UCSD-AML1 (cell line): ENCODE measurements at regions not wholly inside any gene's neighbourhood (a gene's known extent, or its start where the extent isn't known, plus 50 kb on each side); places are given as distances from the start of the nearest gene placed in this dataset.

Experiments
- DNase-seq: peaks from one replicate; lab custom pipeline; 2025; ENCODE audit not compliant: unreplicated experiment; lab: John Stamatoyannopoulos, UW

DNA sequence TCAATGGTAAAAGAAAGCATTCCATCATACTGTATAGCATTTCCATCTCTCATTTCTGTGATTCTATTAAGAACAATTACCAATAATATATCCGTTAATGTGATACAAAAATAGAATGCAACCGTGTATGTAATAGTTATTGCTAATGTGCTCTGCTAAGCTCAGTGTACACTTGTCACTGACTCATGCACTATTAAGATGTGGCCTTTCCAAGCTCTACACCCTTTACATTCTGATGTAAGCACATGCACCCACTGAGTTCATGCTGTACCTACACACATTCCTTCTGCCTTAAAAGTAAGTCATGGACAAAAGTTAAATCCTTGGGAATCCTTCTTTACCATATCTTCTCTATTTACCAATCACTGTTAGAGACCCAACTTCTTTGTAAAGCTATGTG, 319.1 kb downstream of the ZSWIM6 start:
- no peak for DNase-seq

DNA sequence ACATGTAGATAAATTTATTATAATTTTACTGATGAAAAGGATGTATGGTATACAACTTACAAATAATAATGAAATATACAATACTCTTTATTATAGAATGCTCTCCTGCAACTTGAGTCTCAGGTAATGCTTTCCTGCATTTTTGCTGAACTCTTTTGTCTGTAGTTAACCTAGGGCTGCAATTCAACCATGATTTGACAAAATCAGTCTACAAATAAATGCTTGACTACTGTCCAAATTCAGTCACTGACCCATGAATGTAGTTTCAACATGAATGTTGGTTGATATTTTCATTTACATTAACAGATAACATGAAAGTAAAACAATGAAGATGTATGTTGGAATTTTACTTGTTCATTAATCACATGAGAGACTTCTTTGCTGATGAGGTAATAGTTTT, 320.9 kb downstream of the ZSWIM6 start:
- no peak for DNase-seq

DNA sequence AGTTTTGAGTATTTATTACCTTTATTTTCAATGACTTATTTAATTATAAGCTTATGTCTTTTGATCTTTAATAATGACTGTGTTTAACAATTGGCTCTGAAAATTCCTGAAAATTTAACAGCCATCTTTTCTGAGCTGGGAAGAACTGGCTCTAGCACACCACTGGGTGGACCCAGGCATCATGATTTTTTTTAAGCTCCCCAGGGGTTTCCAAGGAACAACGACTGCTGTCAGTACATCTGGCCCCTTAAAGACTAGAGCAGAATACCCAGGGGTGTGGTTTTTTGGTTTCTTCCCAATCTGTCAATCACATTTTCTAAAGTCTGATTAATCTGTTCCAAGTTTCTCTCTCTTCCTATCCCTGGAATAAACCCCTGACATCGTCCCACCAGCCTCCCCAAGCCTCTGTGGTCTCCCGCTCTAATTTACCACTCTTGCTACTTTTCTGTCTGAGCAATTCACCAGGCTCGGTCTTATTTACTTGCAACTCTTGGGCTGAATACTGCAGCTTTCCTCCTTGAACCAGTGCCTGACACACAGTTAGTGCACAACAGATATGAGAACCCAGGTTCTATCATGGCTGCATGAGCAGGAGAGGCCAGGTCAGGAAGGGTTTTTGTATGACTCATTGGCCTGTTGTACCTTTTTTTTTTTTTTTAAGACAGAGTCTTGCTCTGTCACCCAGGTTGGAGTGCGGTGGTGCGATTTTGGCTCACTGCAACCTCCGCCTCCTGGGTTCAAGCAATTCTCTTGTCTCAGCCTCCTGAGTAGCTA, 321.9 kb downstream of the ZSWIM6 start:
- DNase-seq, result no peak

DNA sequence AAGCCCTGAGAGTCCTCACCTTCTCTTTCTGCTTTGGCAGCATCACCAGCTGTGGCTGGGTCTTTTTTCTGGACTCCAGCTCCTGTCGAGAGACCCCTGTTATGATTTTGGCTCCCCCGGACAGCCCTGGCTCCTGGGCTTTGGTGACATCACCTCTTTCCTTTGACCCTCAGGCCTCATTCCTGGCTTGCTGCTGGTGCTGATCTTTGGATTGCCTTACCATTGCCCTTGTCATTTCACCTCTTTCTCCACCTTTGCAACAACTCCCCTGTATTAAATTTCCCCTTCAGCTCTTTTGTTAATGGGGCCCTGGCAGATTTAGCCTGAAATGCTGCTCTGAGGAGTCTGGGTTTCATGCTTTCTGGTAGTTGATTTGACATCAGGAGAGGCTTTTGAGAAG, 322.8 kb downstream of the ZSWIM6 start:
- no peak for DNase-seq

DNA sequence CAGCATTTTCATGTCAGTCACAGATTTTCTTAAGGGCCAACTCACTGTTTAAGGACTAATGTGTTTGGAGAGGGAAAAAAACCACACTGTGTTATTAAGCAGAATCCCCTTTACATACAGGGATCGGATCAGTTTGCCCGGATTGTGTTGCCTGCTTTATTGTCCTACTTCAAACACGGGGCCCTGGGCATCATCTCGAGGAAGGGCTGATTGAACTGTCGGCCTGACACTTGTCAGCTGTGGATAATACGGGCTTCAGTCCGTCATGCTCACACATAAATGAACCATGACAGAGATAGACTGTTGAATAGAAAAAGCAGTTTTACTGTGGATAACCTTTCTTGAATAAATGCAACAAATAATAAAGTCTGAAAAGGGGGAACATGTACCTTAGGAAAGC, 325.0 kb downstream of the ZSWIM6 start:
- DNase-seq, result no peak

DNA sequence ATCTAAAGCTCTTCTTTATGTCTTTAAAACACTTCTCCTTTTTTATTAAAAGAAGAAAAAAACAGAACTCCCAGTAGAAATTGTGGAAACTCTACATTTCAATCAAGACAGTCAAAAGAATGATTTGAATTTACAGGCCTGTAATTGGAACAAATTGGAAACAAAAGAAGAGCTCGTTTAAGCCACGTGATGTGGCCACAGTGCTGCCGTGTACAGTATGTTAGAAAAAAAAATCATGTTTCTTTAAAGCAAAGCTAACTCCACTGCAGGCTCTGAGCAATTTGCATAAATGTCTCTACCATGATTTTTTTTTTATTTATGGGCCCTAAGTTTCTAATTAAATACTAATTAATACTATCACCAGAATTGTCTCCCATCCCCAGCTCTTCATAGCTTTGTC, 325.6 kb downstream of the ZSWIM6 start:
- DNase-seq, result no peak

DNA sequence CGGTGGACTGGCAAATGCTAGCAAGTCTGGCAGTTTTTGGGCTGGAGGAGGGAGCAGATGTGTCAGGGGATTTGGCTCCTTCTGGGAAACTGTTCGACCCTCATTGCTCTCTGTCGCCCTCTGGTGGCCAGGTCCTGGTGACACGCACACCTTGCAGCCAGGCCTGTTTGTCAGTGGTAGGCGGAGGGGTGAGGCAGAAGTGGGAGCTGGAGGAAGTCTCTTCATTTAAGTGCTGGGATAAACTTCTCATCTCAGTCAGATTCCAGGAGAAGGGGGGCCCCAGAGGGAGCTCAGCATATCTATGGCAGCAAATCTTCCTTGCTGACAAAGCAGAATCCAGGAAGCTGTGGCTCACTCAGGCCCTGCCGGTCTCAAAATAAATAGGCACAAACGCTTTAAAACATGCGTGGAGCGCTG, 326.5 kb downstream of the ZSWIM6 start:
- peak; percentile 76 for DNase-seq

DNA sequence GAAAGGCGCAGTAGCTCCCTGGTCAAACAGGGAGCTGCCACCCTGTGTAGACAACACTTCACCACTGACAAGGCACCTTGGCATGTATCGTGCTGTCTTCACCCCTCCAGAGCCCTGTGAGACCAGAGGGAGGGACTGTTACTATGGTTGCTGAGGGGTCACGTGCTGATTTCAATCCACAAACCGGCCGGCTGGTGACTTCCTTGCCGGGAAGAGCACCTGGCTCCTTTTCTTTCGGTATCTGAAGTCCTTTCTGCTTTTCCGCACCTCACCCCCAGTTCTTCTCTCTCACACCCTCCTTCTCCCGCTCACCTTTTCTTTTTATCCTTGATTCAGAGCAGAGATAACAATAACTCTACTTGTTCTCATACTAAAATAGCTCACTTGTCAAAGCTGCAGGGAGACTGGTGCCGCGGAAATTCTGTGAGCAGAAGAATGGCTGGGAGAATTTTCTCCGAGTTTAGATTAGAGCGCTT, 327.2 kb downstream of the ZSWIM6 start:
- no peak for DNase-seq

DNA sequence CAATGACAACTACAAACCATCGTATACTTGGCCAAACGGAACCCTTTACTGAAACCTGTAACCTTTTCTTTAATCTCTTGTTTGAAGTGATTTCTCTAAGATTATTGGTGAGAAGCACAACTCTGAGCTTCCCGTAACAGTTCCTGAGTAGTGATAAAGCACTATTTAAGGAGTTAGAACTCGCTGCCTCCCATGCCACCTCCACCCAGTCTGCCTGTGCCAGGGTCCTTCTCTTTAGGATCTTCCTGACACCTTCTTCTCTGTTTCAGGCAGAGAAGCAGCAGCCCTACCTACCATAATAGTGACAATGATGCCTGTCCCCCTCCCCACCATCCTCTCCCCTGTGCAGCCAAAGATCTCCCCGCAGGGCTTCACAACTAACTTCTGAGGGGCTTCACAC, 330.6 kb downstream of the ZSWIM6 start:
- no peak for DNase-seq

DNA sequence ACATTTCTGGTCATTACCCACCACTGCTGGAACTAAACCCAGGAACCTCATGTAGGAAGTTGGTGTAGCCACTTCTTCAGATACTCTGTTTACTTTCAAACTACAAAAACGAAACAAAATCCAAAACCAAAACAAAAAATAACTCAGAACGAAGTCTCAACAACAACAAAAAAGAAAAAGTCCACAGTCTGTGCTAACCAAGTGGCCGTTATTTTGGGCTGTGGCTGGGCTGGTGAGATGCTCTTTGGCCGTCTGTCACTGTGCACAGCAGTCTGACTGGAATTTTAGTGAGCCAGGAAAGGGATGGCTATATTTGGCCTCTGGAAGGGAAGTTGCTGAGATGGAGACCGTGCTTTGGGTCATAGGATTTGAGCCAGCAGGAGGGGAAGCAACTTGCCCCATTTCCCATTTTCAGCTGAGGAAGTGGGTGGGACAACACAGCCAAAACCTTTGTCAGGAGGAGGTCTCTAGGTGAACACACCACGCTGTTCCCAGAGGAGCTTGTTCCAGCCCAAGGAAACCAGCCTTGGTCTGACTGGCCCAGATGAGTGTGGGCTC, 334.1 kb downstream of the ZSWIM6 start:
- peak; percentile 18 for DNase-seq

DNA sequence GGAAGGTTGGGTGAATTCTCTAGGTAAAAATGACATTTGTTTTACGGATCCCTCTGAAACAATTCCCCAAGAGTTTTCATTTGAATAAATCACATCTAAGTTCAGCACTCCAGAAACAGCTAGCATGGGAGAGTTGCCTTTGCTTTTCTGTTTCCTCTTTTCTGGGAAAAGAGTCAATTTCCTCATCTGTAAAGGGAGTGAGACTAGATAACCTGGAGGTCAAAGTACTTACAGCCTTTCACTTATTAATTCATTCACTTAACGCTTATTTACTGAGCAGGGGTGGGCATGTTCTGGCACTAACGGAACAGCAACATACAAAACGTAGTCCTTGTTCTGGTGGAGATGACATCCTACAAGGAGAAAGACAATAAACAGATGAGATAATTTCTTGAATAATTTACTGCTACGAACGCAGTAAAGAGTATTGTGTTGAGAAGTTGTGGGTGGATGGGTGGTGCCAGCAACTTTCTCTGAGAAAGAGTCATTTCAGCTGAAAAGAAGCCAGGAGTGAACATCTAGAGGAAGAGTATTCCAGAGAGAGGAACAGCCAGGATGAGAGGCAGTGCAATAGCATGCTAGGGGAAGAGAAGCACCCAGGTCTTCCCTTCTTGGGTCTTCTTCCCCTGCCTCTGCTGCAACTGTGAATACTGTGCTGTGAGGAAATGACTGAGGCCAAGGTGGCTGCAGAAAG, 335.6 kb downstream of the ZSWIM6 start:
- no peak for DNase-seq

DNA sequence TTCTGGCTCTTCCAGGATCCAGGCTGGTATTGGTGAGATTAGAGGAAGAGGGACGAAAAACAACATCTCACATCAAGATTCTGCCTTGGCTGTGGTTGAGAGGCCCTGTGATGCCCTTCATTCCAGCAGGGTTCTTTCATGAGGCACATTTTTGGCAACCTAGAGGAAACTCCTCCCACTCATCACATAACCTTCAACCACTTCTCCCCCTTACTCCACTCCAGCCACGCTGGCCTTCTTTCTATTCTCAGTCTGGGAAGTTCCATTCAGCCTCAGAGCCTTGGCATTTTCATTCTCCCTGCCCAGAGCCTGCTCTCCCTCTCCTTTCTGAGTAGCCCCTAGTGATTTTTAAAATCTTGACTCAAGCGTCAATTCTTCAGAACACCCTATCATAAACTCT, 337.5 kb downstream of the ZSWIM6 start:
- no peak for DNase-seq

DNA sequence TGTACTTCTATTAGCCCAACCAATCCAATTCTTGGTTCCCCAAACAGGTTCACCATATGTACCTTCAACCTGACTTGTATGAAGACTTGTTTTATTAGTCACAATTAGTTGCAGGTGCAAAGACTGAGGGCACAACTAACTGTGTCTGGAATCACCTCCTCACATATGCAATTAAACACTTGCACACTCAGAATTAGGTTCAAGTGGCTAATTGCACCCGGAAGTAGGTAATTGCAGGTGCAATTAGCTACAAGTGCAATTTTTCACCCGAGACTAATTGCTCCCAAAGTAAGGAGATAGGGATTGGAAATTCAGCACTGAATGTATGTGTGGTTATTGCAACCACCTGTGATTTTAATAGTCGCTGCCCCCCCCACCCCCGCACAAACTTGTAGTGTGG, 338.9 kb downstream of the ZSWIM6 start:
- DNase-seq, result no peak

DNA sequence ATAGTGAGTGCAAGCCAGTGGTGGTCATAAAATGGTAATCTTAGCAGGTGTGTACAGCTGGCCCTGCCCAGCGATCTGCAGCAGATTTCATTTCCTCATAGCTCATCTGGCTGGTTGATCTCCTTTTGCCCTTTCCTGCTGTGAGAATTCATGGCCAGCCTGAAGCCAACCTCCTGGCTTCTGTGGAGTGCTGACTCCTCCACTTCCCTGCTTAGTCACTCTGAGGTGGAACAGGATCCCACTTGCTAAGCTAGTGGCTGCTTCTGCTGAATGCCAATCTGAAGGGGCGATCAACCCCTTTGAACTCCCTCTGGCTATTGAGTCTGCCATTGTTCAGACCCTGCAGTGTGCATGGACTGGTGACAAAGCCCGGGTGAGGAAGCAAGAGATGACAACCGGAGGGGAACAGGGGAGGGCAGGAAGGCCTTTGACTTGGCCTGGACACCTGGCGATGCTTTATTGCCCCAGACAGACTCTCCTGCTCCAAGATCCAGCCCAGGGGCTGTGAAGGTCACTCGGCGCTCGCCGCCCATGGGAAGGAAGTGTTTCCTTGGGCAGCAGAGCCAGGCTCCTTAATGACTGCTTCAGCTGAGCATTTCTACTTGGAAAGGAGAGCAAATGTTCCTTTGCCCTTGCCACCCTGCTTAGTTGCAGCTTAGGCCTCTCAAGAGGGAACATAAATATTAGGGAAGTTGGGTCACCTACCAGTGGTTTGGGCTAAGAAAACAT, 341.1 kb downstream of the ZSWIM6 start:
- peak; percentile 33 for DNase-seq

DNA sequence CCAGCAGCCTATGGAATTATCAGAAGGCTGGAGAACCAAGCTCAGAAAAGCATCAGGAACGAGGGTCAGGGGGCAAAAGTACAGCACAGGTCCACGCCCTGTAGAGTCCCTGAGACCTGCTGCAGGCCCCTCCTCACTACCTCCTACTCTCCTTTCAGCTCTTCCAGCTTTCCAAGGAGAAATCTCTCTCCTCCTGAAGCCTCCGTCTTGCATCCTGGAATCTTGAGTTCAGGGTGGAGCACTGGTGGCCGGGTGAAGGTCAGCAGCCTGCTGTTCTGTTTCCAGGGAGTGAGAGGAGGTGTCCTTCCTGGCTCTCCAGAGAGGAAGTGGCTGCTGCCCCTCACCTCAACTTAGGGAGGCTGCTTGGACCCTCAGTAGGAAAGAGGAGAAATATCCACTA, 342.3 kb downstream of the ZSWIM6 start:
- no peak for DNase-seq

DNA sequence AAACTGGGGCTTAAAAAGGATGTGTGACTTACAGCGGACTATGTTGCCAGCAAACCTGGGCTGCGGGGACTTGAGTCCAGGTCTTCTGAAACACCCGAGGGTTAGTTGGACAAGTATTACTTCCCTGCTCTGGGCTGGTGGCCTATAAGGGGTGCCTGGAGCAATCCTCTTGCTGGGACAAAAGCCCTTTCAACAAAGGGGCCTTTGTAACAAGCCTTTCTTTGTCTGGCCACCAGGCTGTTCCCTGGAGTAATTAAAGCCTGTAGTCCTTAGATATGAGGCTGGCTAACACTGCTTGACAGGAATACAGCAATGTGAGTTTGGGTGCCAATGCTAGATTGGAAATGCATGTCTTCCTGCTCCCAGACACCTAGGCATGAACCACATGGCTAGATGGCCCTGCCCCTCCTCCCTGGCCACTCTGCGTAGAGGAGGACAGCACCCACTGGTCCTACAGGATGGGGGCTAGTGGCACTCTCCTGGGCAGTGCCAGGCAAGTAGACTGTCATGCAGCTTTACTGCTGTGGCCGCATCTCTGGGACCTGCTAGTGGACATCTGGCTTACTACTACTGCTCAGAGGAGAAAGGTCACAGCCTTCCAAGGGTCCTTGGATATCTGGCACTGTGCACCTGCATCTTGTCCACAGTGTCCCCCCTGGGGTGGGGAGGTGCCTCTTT, 343.1 kb downstream of the ZSWIM6 start:
- no peak for DNase-seq

DNA sequence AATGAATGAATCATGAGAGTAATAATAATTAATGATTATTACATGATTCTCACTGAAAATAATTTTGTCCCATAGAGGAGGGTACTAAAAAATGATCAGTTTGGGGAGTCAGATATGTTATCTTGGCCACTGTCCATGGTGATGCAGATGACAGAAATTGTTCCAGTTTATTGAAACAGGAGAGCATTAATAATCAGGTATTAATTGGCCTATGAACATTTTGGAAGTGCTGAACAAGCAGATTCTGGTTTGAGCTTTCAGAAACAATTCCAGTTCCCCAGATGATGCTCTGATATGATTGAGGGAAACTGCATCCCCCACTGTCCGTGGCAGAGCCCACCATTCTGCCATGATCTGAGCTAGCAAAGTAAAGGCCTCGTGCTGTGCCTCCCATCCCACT, 345.2 kb downstream of the ZSWIM6 start:
- no peak for DNase-seq

DNA sequence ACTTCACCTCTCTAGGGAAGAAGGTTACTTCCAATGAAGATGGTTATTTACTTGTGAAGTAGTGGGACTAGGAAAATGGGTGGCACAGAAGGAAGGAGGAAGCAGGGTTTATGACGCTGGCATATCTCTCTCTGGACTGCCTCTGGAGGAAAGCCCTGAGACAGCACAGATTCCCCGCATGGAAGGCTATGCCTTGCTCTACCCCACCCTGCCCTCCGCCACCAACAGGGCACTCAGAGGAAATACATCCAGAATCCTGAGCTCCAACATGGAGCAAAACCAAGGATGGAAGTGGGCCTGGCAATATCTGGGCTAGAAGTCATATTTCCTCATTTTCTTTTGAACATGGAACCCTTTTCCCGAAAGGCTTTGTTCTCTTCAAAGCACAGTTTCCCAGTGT, 346.9 kb downstream of the ZSWIM6 start:
- DNase-seq, result no peak

DNA sequence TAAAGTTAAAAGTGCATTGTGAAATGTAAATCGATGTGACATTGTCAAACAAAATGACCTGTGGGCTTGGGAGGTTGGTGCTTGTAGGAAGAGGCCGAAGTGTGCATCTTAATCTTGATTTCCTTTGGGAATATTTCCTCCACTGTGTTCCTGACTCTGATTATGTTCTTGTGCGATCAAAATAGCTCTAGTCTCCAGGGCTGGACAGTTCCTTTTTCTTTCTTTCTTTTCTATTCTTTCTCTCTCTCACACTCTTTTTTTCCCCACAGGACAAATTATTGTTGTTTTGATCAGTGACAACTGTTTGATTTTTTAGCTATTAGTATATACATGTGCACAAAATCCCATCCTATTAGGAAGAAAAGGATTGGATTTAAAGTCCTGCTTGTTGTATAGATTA, 347.5 kb downstream of the ZSWIM6 start:
- no peak for DNase-seq

DNA sequence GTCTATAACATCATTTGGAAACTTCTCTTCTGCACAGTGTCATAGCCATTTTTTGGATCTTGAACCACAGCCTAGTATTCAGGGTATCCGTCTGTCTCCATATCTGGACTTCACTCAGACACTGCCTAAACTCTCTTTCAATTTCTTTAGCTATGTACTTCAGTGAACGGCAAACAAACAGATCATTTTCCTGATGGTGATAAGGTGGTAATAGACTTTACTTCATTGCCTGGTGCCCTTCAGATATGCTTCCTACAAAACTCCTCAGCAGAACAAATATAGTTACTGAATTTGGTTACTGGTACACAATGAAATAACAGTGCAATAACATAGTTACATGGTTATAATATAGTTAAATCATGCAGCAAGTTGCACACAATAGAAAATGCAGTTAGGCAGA, 348.2 kb downstream of the ZSWIM6 start:
- no peak for DNase-seq

DNA sequence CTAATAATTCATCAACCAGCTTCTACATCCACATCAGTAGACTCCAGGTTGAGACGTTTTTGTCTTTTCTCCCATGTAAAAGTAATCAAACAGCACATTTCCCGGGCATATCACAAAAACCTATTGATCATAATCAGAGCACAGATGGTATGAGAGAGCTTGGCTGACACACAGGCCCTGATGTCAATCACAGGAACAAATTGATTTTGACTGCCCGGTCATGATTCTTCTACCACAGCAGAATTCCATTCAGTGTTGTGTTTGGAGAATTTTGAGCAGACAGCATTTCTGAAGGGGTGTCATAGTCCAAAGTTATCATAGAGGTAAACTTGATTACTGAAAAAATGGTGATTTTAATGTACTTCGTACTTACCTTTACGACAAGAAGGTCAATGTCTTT, 351.1 kb downstream of the ZSWIM6 start:
- DNase-seq, result no peak
